KMS-11 (cell line): ENCODE measurements at regions not wholly inside any gene's neighbourhood (a gene's known extent, or its start where the extent isn't known, plus 50 kb on each side); places are given as distances from the start of the nearest gene placed in this dataset.

Experiments
- H2AFZ ChIP-seq: fragments of 200-600 bp; sonication (generic); 2 replicates; pipeline ENCODE4 v1.6.1; 2016; ENCODE audit warnings: antibody characterized with exemption, mixed run types, low read depth
- H3K27ac ChIP-seq: fragments of 200-600 bp; sonication (generic); 2 replicates; pipeline ENCODE4 v1.6.1; 2016; ENCODE audit warnings: mild to moderate bottlenecking, mixed run types
- H3K27me3 ChIP-seq: fragments of 200-600 bp; sonication (generic); 2 replicates; pipeline ENCODE4 v1.6.1; 2017; ENCODE audit warnings: mild to moderate bottlenecking, low read depth, mixed run types, moderate library complexity; ENCODE audit not compliant: insufficient read depth
- H3K36me3 ChIP-seq: fragments of 200-600 bp; sonication (generic); 2 replicates; pipeline ENCODE4 v1.6.1; 2017; ENCODE audit warnings: mild to moderate bottlenecking, mixed run types; ENCODE audit not compliant: insufficient read depth
- H3K4me1 ChIP-seq: fragments of 200-600 bp; sonication (generic); 2 replicates; pipeline ENCODE4 v1.6.1; 2016; ENCODE audit warnings: mild to moderate bottlenecking, low read depth, mixed run types; ENCODE audit not compliant: poor library complexity, severe bottlenecking
- H3K4me2 ChIP-seq: fragments of 200-600 bp; sonication (generic); 2 replicates; pipeline ENCODE4 v1.7.0; 2016; ENCODE audit warnings: mild to moderate bottlenecking, mixed run types
- H3K4me3 ChIP-seq: fragments of 200-600 bp; sonication (generic); IDR thresholded peaks from 2 replicates; pipeline ENCODE4 v1.6.1; 2017; ENCODE audit warnings: low read depth, low read length, mixed read lengths; ENCODE audit not compliant: insufficient read depth
- H3K79me2 ChIP-seq: fragments of 200-600 bp; sonication (generic); 2 replicates; pipeline ENCODE4 v1.6.1; 2016; ENCODE audit warnings: low read depth, mixed run types; ENCODE audit not compliant: insufficient read depth
- H3K9ac ChIP-seq: fragments of 200-600 bp; sonication (generic); 2 replicates; pipeline ENCODE4 v1.6.1; 2016; ENCODE audit warnings: mild to moderate bottlenecking, mixed run types
- H4K20me1 ChIP-seq: fragments of 200-600 bp; sonication (generic); 2 replicates; pipeline ENCODE4 v1.6.1; 2016; ENCODE audit warnings: mild to moderate bottlenecking, mixed run types; ENCODE audit not compliant: insufficient read depth
- CTCF ChIP-seq: fragments of 200-600 bp; sonication (generic); conservative IDR thresholded peaks from 2 replicates; pipeline ENCODE4 v1.6.1; 2017; ENCODE audit warnings: low read depth, mild to moderate bottlenecking, antibody characterized with exemption, low read length, moderate library complexity, mixed read lengths

GRCh38 chr2:239544143-239544917 lies 143.5 kb upstream of the HDAC4 start:
- no peak for TF ChIP-seq CTCF
- Histone ChIP-seq H2AFZ (no peak overlapping the region), H3K27me3 (peaks cover 7% of the 10 kb centered on the region; the same call in 1 of the 2 replicates), H3K79me2 (no peaks in the 10 kb centered on the region), H3K9ac (no peak overlapping the region), H3K27ac (no peak overlapping the region), H4K20me1 (no peaks in the 10 kb centered on the region), H3K4me2 (no peak overlapping the region), H3K36me3 (no peaks in the 10 kb centered on the region), H3K4me3 (no peak overlapping the region), H3K4me1 (no peaks in the 10 kb centered on the region)

DNA sequence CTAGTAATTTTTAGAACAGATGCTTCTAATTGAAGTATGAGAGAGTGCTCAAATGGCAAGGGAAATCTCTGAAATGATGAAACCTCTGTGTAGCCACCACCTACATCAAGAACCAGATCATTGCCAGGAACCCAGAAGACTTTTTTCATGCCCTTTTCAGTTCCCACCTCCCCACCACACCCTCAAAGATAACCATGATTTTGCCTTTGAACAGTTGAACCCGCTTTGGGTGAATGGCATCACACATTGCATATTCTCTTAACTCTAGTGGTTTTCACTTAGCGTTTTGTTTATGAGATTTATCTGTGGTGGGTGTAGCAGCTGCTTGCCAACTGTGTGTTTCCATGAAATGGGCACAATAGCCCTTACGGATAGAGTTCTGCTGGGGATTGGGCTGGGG lies 142.9 kb upstream of the HDAC4 start:
- no peak overlapping the region for H3K4me2 ChIP-seq
- H3K27ac ChIP-seq: no peak overlapping the region
- H2AFZ ChIP-seq: no peak overlapping the region
- H3K4me3 ChIP-seq: no peak overlapping the region
- H3K79me2 ChIP-seq: no peaks in the 10 kb centered on the region
- H3K36me3 ChIP-seq: no peaks in the 10 kb centered on the region
- H3K27me3 ChIP-seq: peaks cover 2% of the 10 kb centered on the region; the same call in 1 of the 2 replicates
- H4K20me1 ChIP-seq: no peaks in the 10 kb centered on the region
- TF ChIP-seq CTCF: no peak
- no peaks in the 10 kb centered on the region for H3K4me1 ChIP-seq
- no peak overlapping the region for H3K9ac ChIP-seq

GRCh38 chr2:239540174-239540573 lies 139.4 kb upstream of the HDAC4 start:
- Histone ChIP-seq H3K27me3 (no peaks in the 10 kb centered on the region; the same call in 1 of the 2 replicates), H3K4me1 (no peaks in the 10 kb centered on the region), H3K4me2 (no peak overlapping the region), H3K4me3 (no peak overlapping the region), H3K27ac (no peak overlapping the region), H3K36me3 (no peaks in the 10 kb centered on the region), H3K9ac (no peak overlapping the region), H3K79me2 (no peaks in the 10 kb centered on the region), H2AFZ (no peak overlapping the region), H4K20me1 (no peaks in the 10 kb centered on the region)
- TF ChIP-seq CTCF: no peak

- Histone ChIP-seq H4K20me1 (no peaks in the 10 kb centered on the region), H3K9ac (no peak overlapping the region), H3K4me3 (no peak overlapping the region), H3K27me3 (no peaks in the 10 kb centered on the region; the same call in 1 of the 2 replicates), H3K4me1 (no peaks in the 10 kb centered on the region), H3K36me3 (no peaks in the 10 kb centered on the region), H3K79me2 (no peaks in the 10 kb centered on the region), H2AFZ (no peak overlapping the region), H3K4me2 (no peak overlapping the region), H3K27ac (no peak overlapping the region)
- no peak for TF ChIP-seq CTCF
Measured at GRCh38 chr2:239539776-239540100, 138.9 kb upstream of the HDAC4 start.
